ENCODE measurements at regions not wholly inside any gene's neighbourhood (a gene's known extent, or its start where the extent isn't known, plus 50 kb on each side); places are given as distances from the start of the nearest gene placed in this dataset.

GRCh38 chr2:128428415-128428814 is 109.7 kb upstream of the HS6ST1 start:
- TF ChIP-seq CTCF (IDR thresholded peaks at IDR 0.05; ENCODE audit: control insufficient read depth, extremely low read depth, insufficient read depth) = no peak
- DNase-seq (ENCODE audit: low read depth) = no peak
- no peak overlapping the region for H3K4me3 ChIP-seq (ENCODE audit: low read depth, low read length)

- no peak overlapping the region for H3K4me3 ChIP-seq (ENCODE audit: low read depth, low read length)
- no peak for DNase-seq (ENCODE audit: low read depth)
- no peak for TF ChIP-seq CTCF (IDR thresholded peaks at IDR 0.05; ENCODE audit: control insufficient read depth, extremely low read depth, insufficient read depth)
Measured at GRCh38 chr2:128432423-128432822, 113.8 kb upstream of the HS6ST1 start.

DNA sequence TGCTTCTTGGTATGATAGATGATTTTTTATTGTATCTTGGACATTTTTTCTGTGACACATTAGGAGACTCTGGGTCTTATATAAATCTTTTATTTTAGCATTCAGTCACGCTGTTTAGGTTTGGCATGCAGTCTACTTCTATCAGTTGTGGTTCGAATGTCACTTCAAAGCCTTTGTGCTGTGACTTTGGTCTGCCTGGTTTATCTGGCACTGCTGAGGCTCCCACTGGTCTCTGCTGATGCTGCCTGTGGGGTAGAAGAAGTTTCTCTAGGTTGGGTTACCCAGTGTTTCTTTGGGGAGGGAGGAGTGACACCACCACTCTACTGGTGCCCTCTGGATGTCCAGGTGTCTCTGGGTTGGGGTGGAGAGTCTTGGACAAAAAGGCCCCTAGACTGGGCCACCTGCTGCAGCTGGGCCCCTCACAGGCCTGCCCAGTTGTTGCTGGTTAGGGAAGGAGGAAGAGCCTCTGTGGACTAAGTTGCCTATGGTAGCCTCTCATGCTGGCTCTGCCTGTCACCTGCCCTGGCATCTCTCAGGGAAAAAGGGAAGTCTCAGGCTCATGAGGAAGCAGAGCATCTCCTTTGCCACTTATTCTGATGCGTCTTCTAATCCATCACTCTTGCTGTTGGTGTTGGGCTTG is 115.4 kb upstream of the HS6ST1 start:
- no peak for TF ChIP-seq CTCF (IDR thresholded peaks at IDR 0.05; ENCODE audit: control insufficient read depth, extremely low read depth, insufficient read depth)
- DNase-seq (ENCODE audit: low read depth) = no peak

GRCh38 chr2:128435576-128436478 is 117.2 kb upstream of the HS6ST1 start:
- no peak for TF ChIP-seq CTCF (IDR thresholded peaks at IDR 0.05; ENCODE audit: control insufficient read depth, extremely low read depth, insufficient read depth)
- DNase-seq (ENCODE audit: low read depth) = no peak
- H3K4me3 ChIP-seq (ENCODE audit: low read depth, low read length) = no peak overlapping the region

More for the DNA sequence above, 115.4 kb upstream of the HS6ST1 start:
- no peak overlapping the region for H3K4me3 ChIP-seq (ENCODE audit: low read depth, low read length)

- no peak overlapping the region for H3K4me3 ChIP-seq (ENCODE audit: low read depth, low read length)
- no peak for DNase-seq (ENCODE audit: low read depth)
- TF ChIP-seq CTCF (IDR thresholded peaks at IDR 0.05; ENCODE audit: control insufficient read depth, extremely low read depth, insufficient read depth) = no peak
Measured at GRCh38 chr2:128436479-128437203, 118.0 kb upstream of the HS6ST1 start.

DNA sequence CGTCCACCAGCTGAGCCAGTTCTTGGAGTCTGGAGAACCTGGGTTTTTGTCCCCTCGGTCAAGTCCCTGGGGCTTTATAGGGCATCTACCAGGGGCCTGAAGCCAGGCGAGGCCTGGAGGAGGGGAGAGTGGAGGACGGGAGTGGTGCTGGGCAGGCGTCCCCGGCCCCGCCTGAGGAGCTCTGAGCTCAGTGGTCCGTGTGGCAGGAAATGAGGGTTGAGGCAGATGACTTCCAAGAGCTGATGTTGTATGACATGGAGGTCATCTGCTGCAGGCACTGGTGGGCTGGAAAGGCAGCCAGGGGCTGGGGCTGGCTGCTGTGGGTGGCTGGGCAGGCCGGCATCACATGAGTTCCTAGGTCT is 118.5 kb upstream of the HS6ST1 start:
- no peak for TF ChIP-seq CTCF (IDR thresholded peaks at IDR 0.05; ENCODE audit: control insufficient read depth, extremely low read depth, insufficient read depth)
- no peak overlapping the region for H3K4me3 ChIP-seq (ENCODE audit: low read depth, low read length)
- DNase-seq (ENCODE audit: low read depth) = no peak

Data from LNCaP clone FGC (cell line).